Right hindlimb (tissue), 1 donor: ENCODE measurements at regions not wholly inside any gene's neighbourhood (a gene's known extent, or its start where the extent isn't known, plus 50 kb on each side); places are given as distances from the start of the nearest gene placed in this dataset.
"Not testable (repeated sequence)": the region's sequence is repeated elsewhere in the genome, so short reads cannot be mapped to it uniquely, and the experiment has no call there.

ENCODE experiments used
- DNase-seq: peaks from one replicate; pipeline ENCODE4 v3.0.0-alpha.2; 2018

- DNase-seq = no peak
Measured at GRCh38 chr7:23938937-23939552, 229.0 kb downstream of the STK31 start.

GRCh38 chr7:23939747-23940146, 229.7 kb downstream of the STK31 start:
- DNase-seq = not testable (repeated sequence)

GRCh38 chr7:23941551-23941950, 231.5 kb downstream of the STK31 start:
- no peak for DNase-seq

GRCh38 chr7:23942032-23942431, 232.0 kb downstream of the STK31 start:
- no peak for DNase-seq

- no peak for DNase-seq
Measured at GRCh38 chr7:23944131-23944530, 234.1 kb downstream of the STK31 start.

- DNase-seq = no peak
Measured at GRCh38 chr7:23945472-23945871, 235.5 kb downstream of the STK31 start.

- no peak for DNase-seq
Measured at GRCh38 chr7:23955145-23955544, 245.1 kb downstream of the STK31 start.

GRCh38 chr7:23955600-23956149, 245.7 kb downstream of the STK31 start:
- DNase-seq = no peak

GRCh38 chr7:23956772-23957576, 247.0 kb downstream of the STK31 start:
- DNase-seq = no peak

- no peak for DNase-seq
Measured at GRCh38 chr7:23959821-23960220, 249.8 kb downstream of the STK31 start.

GRCh38 chr7:23960361-23960760, 250.3 kb downstream of the STK31 start:
- no peak for DNase-seq

- DNase-seq = no peak
Measured at GRCh38 chr7:23963461-23964165, 253.6 kb downstream of the STK31 start.

GRCh38 chr7:23964715-23965114, 254.7 kb downstream of the STK31 start:
- no peak for DNase-seq

GRCh38 chr7:23965296-23965695, 255.3 kb downstream of the STK31 start:
- DNase-seq = no peak

- DNase-seq = no peak
Measured at GRCh38 chr7:23966941-23967340, 256.9 kb downstream of the STK31 start.

- DNase-seq = no peak
Measured at GRCh38 chr7:23967949-23968599, 258.1 kb downstream of the STK31 start.

GRCh38 chr7:23968791-23969190, 258.8 kb downstream of the STK31 start:
- no peak for DNase-seq

- DNase-seq = no peak
Measured at GRCh38 chr7:23969443-23969842, 259.4 kb downstream of the STK31 start.

- no peak for DNase-seq
Measured at GRCh38 chr7:23970193-23970592, 260.2 kb downstream of the STK31 start.

GRCh38 chr7:23971031-23971430, 261.0 kb downstream of the STK31 start:
- DNase-seq = no peak

GRCh38 chr7:23972057-23972456, 262.0 kb downstream of the STK31 start:
- DNase-seq = no peak

- no peak for DNase-seq
Measured at GRCh38 chr7:23973264-23973663, 263.2 kb downstream of the STK31 start.

GRCh38 chr7:23980081-23980480, 270.1 kb downstream of the STK31 start:
- no peak for DNase-seq
